Upper lobe of right lung (tissue), 1 donor: ENCODE measurements at regions not wholly inside any gene's neighbourhood (a gene's known extent, or its start where the extent isn't known, plus 50 kb on each side); places are given as distances from the start of the nearest gene placed in this dataset.

Source experiments
- ATAC-seq: fragments of 200-7000 bp; cut with Tn5 transposase; one replicate; pipeline ENCODE4 v1.9.1; 2020; ENCODE audit warnings: mild to moderate bottlenecking, moderate library complexity
- DNase-seq: peaks from one replicate; pipeline ENCODE4 v3.0.0-alpha.2; 2020
- H3K27ac ChIP-seq: fragments of 200-600 bp; one replicate; pipeline ENCODE4 v1.8.0; 2022
- H3K27me3 ChIP-seq: fragments of 200-600 bp; one replicate; pipeline ENCODE4 v1.8.0; 2022; ENCODE audit warnings: mild to moderate bottlenecking
- H3K36me3 ChIP-seq: fragments of 200-600 bp; one replicate; pipeline ENCODE4 v1.8.0; 2022
- H3K4me1 ChIP-seq: fragments of 200-600 bp; one replicate; pipeline ENCODE4 v1.8.0; 2022
- H3K4me3 ChIP-seq: fragments of 200-600 bp; one replicate; pipeline ENCODE4 v1.8.0; 2022; ENCODE audit warnings: mild to moderate bottlenecking
- H3K9me3 ChIP-seq: fragments of 200-600 bp; one replicate; pipeline ENCODE4 v1.8.0; 2022
- intact Hi-C: fragments of 100-400 bp; cut with DNase I; formaldehyde crosslinking; loops from one replicate; pipeline ENCODE4 v1.11.0; 2022
- TF ChIP-seq, protein P1 (sequence below): fragments of 200-600 bp; IDR thresholded peaks from one replicate; pipeline ENCODE4 v1.8.0; 2022; ENCODE audit warnings: antibody characterized with exemption
- donor health status: DM: no; HTN: yes; CAD: no; lungs with severe emphysema.

GRCh38 chr1:30379684-30380624 is 343.4 kb downstream of the MATN1 start:
- Histone ChIP-seq H3K4me3 (no peak overlapping the region), H3K27me3 (peaks cover 24% of the 10 kb centered on the region), H3K9me3 (no peaks in the 10 kb centered on the region), H3K36me3 (no peaks in the 10 kb centered on the region), H3K27ac (no peak overlapping the region), H3K4me1 (peaks cover 6% of the 10 kb centered on the region)
- DNase-seq (peak; percentile 67), ATAC-seq (peak; percentile 84)
- TF ChIP-seq, protein P1, sequence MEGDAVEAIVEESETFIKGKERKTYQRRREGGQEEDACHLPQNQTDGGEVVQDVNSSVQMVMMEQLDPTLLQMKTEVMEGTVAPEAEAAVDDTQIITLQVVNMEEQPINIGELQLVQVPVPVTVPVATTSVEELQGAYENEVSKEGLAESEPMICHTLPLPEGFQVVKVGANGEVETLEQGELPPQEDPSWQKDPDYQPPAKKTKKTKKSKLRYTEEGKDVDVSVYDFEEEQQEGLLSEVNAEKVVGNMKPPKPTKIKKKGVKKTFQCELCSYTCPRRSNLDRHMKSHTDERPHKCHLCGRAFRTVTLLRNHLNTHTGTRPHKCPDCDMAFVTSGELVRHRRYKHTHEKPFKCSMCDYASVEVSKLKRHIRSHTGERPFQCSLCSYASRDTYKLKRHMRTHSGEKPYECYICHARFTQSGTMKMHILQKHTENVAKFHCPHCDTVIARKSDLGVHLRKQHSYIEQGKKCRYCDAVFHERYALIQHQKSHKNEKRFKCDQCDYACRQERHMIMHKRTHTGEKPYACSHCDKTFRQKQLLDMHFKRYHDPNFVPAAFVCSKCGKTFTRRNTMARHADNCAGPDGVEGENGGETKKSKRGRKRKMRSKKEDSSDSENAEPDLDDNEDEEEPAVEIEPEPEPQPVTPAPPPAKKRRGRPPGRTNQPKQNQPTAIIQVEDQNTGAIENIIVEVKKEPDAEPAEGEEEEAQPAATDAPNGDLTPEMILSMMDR = peak; percentile 84
- intact Hi-C loops = loop anchor here (10.0 kb wide), 1 partner anchor 1135 kb away; no protein-coding TSS in a partner anchor

GRCh38 chr1:30378991-30379581 is 344.3 kb downstream of the MATN1 start:
- TF ChIP-seq, protein P1 = no peak
- Histone ChIP-seq H3K36me3 (no peaks in the 10 kb centered on the region), H3K4me1 (peaks cover 6% of the 10 kb centered on the region), H3K9me3 (no peaks in the 10 kb centered on the region), H3K27me3 (peaks cover 22% of the 10 kb centered on the region), H3K27ac (no peak overlapping the region), H3K4me3 (no peak overlapping the region)
- no peak for ATAC-seq
- peak; percentile 56 for DNase-seq
- intact Hi-C loops = loop anchor here (10.0 kb wide), 1 partner anchor 1134 kb away; no protein-coding TSS in a partner anchor

- H3K4me1 ChIP-seq = peaks cover 6% of the 10 kb centered on the region
- H3K27ac ChIP-seq = no peak overlapping the region
- intact Hi-C loops = loop anchor here (10.0 kb wide), 1 partner anchor 1133 kb away; no protein-coding TSS in a partner anchor
- TF ChIP-seq, protein P1 = no peak
- H3K9me3 ChIP-seq = no peaks in the 10 kb centered on the region
- H3K27me3 ChIP-seq = peaks cover 22% of the 10 kb centered on the region
- ATAC-seq = no peak
- no peaks in the 10 kb centered on the region for H3K36me3 ChIP-seq
- DNase-seq = peak; percentile 29
- H3K4me3 ChIP-seq = no peak overlapping the region
These were observed 345.3 kb downstream of the MATN1 start for GRCh38 chr1:30378003-30378596.

GRCh38 chr1:30377230-30378002 is 346.0 kb downstream of the MATN1 start:
- Histone ChIP-seq H3K4me1 (peaks cover 6% of the 10 kb centered on the region), H3K36me3 (no peaks in the 10 kb centered on the region), H3K9me3 (no peaks in the 10 kb centered on the region), H3K27ac (no peak overlapping the region), H3K4me3 (no peak overlapping the region), H3K27me3 (peaks cover 20% of the 10 kb centered on the region)
- intact Hi-C loops = loop anchor here (10.0 kb wide), 1 partner anchor 1133 kb away; no protein-coding TSS in a partner anchor
- no peak for ATAC-seq
- peak; percentile 49 for DNase-seq
- TF ChIP-seq, protein P1 = no peak
